NOMO-1 (cell line): ENCODE measurements at regions not wholly inside any gene's neighbourhood (a gene's known extent, or its start where the extent isn't known, plus 50 kb on each side); places are given as distances from the start of the nearest gene placed in this dataset.

Experiments
- DNase-seq, 2 experiments: peaks; one replicate each; lab custom pipeline; 2025; ENCODE audit not compliant: unreplicated experiment in 2 of 2; lab: John Stamatoyannopoulos, UW

DNA sequence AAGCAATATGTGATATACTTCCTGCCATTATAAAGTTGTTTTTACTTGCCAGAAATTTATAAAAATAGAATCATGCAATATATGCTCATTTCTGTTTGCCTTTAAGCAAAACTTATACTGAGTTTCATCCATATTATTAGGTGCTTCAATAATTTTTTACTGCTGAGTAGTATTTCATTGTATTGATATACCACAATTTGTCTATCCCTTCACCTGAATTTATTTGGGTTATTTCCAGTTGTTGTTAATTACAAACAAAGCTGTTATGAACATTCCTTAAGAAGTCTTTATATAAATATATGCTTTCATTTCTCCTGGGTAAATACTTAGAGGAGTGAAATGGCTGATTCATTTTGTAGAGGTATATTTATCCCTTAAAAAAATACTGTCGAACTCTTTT is 864.1 kb downstream of the HACE1 start:
- no peak for DNase-seq

- no peak for DNase-seq
These were observed 875.9 kb downstream of the HACE1 start for GRCh38 chr6:103983860-103984259.

DNA sequence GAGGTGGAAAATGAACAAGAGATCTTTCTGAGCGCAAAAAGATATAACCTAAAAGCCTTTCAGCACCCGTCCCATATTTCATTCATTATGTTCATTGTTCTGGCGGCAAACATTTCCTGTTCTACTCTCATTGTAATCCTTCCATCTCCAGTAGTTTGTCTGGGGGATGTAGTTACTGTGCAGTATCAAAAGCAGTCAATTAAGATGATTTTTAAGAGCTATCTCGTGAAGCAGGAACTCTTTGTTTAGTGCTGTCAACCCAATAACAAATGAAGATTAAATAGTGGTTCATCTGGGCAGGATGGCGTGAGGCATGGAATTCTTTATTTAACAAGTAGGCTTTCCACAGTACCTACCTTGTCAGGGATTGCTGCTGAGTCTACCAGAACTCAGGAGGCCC is 876.7 kb downstream of the HACE1 start:
- DNase-seq: no peak

DNA sequence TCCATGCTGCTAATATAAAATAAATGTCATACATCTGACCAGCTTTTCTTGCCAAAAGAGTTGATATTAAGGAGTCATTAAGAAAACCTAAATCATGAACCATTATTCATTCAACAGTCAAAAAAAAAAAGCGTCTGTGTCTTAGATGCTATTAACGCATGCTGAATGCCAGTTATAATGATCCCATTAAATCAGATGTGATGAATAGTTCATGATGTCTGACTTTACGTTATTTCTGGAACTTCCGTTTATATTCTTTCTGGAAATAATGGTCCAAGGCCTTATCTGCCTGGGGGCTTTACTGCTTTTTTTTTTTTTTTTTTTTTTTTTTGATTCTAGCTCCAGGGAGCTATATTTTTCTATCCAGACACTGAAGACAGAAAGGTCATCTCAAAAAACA is 877.1 kb downstream of the HACE1 start:
- no peak for DNase-seq

DNA sequence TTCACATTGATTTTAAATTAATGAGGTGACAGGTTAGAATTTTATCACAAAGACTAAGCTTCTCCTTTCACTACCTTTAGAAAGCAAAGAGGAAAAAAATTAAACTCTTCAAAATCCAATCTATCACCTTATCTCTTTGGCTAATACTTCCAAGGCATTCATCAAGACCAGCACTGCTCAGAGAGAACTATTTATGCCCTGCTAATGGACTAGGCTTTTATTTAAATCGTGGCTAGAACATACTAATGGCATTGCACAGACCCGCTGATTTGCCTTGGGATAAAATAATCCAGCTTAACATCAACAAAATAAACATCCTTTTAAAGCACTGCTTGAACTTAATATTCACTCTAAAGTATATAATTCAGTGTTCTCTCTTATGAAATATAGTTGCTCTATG is 880.4 kb downstream of the HACE1 start:
- DNase-seq: no peak

DNA sequence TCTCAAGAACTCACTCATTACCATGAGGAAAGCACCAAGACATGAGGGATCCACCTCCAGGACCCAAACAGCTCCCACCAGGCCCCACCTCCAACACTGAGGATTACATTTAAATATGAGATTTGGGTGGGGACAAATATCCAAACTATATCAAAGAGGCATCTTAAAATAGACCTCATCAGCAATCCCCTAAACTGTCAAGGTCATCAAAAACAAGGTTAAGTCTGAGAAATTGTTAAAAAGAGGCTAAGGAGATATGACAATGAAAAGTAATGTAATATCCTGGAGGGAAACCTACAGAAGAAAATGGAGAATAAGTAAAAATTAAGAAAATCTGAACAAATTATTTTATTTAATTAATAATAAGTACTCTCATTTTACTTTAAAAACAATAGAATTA is 922.3 kb downstream of the HACE1 start:
- DNase-seq: no peak

GRCh38 chr6:103925317-103925716 is 934.4 kb downstream of the HACE1 start:
- DNase-seq: no peak

- DNase-seq: no peak
These were observed 949.7 kb downstream of the HACE1 start for GRCh38 chr6:103910018-103910417.

- no peak for DNase-seq
These were observed 950.8 kb downstream of the HACE1 start for GRCh38 chr6:103908898-103909297.

GRCh38 chr6:103895136-103895535 is 964.6 kb downstream of the HACE1 start:
- DNase-seq: no peak

DNA sequence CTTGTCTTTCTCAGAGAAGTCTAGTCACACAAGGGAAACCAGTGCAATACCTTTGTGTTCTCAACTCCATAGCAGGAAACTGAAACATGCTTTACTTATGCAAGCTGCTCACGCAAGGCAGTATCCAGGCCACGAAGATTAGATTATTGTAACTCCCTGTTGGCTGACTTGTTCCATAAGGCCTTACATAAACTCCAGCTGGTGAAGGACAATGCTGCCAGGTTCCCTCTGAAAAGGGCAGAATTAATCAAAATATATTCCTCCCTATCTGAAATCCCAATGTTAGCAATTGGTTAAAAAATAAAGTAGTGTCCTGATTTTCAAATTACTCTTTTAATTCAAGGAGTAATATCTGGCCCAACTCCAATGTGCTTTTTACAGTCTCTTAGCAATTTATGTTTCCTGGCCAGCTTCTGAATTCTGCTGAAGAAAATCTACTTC is 966.6 kb downstream of the HACE1 start:
- DNase-seq: no peak

GRCh38 chr6:103886951-103887350 is 972.8 kb downstream of the HACE1 start:
- DNase-seq: no peak

- DNase-seq: no peak
These were observed 974.3 kb downstream of the HACE1 start for GRCh38 chr6:103885446-103885845.

GRCh38 chr6:103879800-103880199 is 979.9 kb downstream of the HACE1 start:
- no peak for DNase-seq

- no peak for DNase-seq
These were observed 984.5 kb downstream of the HACE1 start for GRCh38 chr6:103875221-103875620.

GRCh38 chr6:103874575-103874974 is 985.1 kb downstream of the HACE1 start:
- no peak for DNase-seq

GRCh38 chr6:103872678-103873077 is 987.0 kb downstream of the HACE1 start:
- no peak for DNase-seq

DNA sequence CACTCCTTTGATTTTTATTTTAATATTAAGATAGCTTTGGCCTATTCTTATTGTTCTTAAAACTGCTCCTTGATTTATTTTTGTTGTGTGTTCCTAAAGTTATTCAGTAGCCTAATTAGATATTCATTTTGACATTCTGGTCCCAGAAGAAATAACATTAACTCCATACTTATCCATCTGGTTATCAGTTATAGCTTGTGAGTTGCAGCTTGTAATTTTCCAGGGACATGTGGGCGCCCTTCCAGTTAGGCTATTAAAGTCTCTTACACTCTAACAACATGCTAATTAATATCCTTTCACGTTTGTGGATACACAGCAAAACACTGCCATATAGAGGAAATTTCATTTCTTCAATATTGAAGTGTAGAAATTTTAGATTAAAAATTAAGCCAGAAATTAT is 987.5 kb downstream of the HACE1 start:
- no peak for DNase-seq

DNA sequence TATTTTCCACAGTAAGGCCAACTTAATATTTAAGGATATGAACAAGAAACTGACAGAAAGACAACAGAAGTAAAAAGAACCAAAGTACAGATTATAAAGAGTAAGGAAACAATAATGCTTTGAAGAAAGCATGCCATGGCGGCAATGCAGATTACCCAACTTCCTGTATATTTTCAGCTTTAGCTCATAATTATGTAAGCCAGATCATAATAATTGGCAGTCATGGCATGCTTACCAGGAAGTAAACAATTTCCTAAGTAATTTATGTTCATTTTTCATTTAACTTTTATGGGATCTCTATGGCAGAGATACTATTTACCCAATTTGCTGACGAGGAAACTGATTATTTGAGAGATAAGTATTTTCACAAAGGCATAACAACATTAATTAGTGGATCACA is 988.7 kb downstream of the HACE1 start:
- no peak for DNase-seq

- DNase-seq: no peak
These were observed 997.4 kb downstream of the HACE1 start for GRCh38 chr6:103862297-103862696.

DNA sequence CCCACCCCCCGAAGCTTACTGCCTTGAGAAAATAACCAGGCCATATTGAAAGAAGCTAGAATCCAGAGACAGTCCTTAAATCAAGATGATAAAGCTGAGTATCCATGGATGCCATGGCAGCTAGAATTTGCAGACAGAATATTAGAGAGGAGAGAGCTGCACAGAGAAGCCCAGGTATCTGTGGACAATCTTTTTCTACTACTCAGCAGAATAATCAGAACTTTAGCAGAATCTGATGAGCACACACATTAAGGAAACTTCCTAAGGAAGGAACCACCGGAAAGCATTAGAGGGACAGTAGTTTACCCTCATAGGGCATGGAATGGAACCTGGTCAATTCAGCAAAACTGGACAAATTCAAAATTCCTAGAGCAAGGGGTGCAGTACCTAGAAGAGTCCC is 1001.7 kb downstream of the HACE1 start:
- DNase-seq: no peak

DNA sequence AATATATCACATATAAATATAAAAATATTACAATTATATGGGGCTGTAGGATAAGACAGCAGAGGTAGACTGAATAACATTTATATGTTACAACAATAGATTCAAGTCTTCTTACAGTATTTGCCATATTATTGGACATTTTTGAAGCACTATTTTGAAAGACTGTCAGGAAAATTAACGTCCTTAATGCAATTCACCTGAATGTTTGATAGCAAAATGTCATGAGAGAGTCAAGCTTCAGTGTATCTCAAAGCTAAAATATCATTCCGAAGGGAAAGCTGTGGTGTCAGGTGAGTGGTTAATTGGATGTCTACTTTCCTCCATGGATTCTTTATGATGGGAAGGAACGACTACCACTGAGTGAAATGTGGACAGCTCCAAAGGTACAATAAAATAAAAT is 1004.0 kb downstream of the HACE1 start:
- no peak for DNase-seq

DNA sequence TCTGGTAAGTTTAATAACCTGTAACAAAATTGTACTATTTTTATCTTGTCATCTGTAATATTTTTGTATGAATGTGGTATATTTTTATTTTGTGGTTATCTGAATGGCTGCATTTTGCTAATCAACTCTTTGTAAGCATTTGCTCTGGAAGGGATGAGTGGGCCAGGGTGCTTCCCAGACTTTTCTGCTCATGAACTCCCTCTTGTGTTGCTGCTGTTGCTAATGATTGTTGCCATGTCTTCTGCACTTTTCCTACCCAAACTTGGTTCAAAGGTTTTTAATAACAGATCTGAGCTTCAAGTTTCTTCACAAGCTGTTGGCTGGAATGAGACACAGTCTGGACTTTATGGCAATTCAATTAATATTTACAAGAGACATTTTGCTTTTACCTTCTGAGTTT is 1005.7 kb downstream of the HACE1 start:
- DNase-seq: no peak

- DNase-seq: no peak
These were observed 1021.3 kb downstream of the HACE1 start for GRCh38 chr6:103838457-103838856.
